NCI-H774 (cell line): ENCODE measurements at regions not wholly inside any gene's neighbourhood (a gene's known extent, or its start where the extent isn't known, plus 50 kb on each side); places are given as distances from the start of the nearest gene placed in this dataset.

Experiments used
- DNase-seq: peaks from one replicate; lab custom pipeline; 2025; lab: John Stamatoyannopoulos, UW

DNA sequence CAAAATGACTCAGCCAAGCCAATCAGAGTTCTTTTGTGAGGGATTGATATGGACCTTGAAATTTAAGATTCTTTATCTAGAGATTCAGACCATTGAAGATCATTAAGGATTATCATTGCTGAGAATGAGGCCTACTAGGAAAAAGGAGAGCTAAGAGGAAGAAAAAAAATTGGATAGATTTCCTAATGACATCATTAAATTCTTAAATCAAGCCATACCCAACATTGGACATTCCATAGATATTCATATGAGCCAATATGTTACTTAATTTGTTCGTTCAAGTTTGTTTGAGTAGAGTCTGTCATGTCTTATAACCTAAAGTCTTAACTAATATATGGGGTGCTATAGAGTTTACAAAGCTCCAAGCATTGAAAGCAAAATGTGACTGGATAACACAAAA lies 727.9 kb upstream of the SEMA6A start:
- DNase-seq, result no peak

DNA sequence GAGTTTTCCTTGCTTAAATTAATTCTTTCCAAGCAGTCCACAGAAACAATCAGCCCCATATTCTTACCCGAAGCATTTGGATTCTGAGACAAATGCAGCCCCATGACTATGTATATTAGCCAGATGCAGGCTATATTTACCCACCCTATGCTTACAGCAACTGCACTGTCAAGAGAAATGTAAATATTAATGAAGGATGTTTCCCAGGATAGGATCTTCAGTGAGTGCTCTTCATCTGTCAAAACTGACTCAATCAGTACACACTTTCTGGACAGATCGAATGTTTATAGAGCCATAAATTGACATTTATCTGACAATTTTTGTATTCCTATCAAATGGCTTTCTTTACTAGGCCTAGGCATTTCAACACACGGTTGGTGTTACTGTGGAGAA lies 725.3 kb upstream of the SEMA6A start:
- DNase-seq, result no peak

DNA sequence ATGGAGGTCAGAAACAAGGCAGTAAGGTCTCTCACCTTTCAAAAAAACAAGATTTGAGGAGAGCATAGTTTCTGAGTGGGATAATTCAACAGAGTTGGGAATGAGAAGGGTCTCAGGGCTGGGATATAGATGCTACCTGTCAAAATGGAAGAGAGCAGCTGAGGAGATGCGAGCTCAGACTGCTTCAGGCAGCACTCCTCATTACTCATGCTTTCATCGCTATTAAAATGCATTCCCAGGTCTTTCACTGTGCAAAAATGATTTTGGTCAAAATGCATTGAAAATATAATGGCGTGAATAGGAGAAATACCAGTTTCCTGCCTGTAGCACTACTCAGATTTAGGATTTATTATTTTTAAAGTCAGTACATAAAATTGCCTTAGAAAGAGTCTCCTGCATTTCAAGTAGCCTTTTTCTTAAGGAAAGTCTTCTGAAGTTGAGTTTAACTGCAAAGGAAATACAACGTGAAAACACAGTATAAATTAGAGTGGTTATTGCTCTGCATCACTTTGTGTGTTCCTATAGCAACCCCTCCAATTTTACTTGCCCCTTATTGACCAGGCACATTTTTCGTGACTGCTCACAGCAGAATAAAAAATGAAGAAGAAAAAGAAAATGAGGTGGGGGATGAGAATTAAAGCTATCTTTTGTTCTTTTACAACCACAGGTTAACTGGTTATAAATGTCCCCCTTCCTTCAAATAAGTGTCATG lies 724.8 kb upstream of the SEMA6A start:
- DNase-seq, result no peak

DNA sequence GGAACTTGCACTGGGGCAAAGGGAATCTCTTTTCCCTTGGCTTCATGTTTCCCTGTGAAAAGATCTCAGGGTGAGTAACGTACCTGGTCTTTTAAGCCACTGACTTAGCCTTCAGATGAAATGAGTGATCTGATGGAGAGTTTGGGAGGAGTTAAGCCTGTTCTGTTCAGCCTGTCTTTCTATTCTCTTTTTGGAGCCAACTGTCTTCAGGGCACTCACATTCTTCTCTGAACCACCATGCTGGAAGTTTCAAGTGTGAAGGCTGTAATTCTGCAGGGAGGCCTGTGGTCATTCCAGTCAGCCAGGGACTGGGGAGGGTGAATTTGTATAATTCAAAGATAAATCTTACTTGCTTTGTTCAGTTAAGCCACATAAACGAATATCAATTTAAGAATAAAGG lies 722.2 kb upstream of the SEMA6A start:
- DNase-seq, result no peak

DNA sequence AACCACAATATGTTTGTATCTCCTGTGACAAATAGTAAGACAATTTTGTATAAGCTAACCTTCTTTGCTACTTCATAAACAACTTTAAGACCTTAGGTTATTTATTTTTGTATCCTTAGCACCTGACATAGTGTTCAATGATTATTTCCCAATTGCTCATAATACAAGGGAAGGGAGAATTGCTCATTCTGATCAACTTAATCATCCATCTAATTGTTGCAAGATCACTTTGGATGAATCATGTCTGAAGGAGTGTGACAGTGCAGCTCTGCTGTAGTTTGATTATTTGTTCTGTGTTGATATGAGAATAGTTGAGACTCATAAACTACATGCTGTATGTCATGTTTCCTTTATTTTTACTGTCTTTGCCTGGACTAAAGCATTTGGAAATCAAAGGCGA lies 721.3 kb upstream of the SEMA6A start:
- no peak for DNase-seq

DNA sequence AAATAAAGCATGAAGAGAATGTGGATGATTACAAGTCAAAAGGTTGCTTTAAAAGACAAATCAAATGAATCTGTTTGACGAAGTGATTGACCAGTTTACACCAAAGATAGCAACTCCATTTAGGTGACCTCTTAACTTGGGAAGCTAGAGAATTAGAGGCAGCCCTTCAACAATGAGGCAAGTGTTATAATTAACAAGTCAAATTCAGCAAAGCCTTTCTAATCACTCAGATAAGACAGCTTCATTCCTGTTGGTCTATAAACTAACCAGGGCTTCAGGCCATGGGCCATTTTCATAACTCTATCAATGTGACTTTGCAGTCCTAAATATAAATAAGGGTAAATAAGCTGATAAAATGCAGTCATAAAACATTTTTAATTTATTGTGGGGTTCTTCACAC lies 712.2 kb upstream of the SEMA6A start:
- no peak for DNase-seq

DNA sequence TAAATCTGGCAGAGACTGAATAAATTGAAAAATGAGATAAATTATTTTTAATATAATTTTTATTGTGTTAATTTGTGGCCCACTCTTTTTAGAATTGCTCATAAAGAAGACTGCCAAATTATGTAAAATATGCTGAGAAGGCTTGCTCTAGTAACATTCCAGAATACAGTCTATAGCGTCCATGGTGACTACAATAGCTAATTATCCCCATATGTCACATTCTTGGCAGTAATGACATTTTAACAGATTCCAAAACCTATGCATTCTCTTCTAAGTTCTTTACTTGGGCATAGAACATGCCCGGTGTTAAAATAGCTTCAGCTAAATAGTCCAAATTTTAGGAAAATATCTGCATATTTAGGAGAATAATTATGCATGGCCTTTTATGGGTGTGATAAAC lies 697.0 kb upstream of the SEMA6A start:
- no peak for DNase-seq

DNA sequence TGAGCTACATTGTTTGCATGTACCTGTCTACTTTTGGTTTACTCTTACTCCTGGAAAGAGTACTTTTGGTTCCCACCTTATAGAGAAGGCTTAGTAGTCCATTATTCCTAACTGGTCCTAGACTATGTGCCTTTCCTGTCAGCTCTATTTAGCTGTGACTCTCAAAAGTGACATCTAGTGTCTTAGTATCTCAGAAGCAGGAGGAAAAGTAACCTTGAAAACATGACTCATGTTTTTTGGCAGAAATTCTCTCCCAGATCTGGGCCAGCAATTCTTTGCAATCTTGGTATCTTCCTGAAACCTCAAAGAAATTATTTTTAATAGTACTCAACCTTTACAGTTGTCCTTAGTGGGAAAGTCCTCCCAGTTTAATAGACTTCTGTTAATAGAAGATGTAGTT lies 691.7 kb upstream of the SEMA6A start:
- no peak for DNase-seq

DNA sequence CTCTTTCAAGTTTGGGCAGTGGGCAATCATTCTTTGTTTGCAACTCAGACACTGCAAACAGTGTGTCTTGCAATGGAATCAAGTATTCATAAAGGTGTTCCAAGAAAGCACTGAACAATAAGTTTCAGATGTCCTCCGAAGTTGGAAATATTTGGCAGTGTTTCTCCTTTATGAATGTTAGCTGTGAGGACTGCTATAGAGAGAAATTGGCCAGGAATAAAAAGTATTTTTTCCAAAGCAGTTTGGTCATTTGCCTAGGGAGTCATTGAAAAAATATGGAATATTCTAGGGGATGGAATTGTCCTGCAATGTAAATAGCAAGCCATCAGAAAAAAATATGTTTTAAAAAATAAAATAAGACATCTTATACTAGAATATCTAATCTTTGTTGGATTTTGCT lies 688.6 kb upstream of the SEMA6A start:
- no peak for DNase-seq

DNA sequence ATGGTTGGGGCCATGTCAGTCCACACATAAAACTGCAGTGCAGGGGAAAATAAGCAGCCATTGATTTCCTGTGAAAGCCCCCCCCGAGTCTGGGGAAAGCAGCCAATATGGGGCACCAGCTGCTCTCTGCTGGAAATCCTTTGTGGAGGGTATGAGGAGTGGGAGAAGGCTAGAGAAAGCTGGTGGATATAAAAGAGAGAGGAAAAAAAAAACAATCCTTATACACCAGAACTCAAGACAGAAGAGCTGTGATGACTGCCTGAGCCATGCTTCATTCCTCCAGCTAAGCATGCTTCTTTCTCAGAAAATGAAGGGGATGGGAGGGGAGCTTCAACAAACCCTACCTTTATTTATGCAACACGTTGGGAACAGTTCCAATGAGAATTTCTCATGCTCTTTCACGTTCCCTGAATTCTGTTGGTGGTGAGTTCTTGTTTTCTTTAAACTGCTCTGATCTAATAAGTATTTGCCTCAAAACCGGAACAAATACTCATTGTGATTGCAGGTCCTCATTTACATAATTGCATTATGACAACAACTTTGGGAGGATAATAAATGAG lies 688.0 kb upstream of the SEMA6A start:
- DNase-seq, result no peak

DNA sequence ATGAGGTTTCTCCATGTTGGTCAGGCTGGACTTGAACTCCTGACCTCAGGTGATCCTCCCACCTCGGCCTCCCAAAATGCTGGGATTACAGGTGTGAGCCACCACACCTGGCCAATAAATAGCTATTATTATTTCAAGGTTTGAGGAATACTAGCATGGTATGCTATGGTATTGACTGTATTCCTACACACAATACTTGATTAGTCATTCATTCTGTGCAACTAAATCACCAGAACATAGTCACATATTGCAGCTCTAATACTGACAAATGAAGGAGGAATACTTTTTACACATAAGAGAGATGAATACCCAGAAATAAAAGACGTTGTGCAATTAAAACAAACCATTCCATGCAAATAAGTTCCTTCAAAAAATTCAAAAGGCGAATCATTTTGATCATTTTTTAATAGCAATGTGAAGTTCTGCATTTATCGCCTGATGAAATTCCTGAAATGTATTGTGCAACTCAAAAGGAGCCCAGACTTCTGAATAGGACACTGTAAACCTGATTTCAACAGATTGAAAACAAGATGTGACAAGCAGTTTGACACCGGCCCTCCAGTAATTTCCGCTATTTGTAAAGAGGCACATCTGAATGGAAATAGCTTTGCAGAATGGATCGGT lies 687.4 kb upstream of the SEMA6A start:
- no peak for DNase-seq

DNA sequence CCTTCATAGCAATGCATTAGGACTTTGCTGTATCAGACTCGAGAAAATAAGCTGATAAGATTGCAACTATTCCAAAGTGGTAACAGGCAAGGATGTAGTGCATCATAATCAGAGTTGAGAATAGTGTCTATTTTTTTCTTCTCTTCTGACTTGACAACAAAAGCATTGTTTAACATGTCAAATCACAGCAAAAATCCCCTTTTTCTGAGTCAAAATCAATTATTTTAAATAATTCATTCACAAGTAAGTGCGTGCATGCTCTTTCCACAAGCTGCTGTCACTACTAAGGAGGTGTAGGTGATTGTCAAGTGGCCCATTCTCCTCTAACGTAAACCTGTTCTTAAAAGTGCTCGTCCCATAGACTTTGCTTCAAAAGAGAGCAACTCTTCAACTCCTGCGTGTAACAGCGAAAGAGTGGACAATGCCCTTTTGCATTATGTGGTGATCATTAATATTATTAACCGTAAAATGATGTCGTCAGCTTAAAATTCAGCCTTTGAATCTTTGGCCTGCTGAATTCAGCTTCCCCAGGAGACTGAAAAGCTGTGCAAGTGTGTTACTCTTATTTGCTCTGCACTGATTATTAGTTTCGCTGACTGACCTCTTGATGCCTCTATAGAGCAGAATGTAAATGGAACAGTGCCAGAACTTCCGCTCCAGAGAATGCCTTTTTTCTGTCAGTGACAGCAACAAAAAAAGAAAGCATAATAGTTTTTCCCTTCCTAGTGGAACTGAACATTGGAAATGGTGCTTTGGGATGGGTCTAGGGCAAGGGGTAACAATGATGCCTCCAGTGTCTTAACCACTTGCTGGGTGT lies 680.8 kb upstream of the SEMA6A start:
- DNase-seq, result peak; percentile 2

DNA sequence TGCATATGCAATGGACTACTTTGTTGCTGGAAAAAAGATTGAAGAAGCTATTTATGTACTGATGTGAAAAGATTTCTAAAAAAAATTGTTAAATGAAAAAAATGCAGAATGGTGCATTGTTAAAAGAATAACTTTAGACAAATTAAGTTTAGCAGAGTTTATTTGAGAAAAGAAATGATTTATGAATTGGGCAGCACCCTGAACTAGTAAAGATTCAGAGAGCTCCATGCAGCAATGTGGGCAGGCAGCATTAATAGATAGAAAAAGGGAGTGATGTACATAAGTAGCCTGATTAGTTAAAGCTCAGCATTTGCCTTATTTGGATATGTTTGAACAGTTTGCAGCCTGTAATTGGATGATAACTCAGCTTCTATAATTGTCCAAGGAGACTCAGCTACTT lies 677.9 kb upstream of the SEMA6A start:
- DNase-seq, result no peak

DNA sequence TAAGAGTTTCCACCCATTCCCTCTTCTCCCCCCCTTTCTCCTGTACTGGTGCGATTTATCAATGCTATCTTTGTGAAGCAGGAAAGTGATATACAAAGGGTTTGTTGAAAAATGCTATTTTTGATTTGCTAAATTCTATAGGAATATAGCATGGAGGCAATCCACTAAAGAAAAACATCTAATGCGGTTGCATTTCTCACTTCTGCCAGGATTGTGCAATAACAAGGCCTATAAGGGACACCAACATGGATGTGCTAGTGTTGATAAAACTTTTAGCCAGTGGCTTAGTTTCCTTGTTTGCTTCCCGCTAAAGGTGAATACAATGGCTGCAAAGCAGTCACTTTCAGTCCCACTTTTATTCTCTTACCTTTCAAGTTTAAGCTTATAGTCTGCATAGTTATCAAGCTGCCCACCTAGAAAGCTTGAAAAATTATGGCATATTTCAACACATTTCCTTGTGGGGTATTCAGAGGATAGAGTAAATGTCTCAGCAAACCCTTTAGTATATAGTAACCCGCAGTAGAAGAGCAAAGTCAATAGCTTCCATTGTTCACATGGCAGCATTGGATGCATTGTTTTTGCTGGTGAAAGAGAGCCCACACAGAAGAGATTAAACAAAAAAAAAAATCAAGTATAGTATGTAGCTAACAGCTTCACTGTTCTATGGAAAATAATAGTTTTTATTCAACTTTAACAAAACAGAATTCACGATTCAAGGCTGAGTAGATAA lies 674.6 kb upstream of the SEMA6A start:
- no peak for DNase-seq

DNA sequence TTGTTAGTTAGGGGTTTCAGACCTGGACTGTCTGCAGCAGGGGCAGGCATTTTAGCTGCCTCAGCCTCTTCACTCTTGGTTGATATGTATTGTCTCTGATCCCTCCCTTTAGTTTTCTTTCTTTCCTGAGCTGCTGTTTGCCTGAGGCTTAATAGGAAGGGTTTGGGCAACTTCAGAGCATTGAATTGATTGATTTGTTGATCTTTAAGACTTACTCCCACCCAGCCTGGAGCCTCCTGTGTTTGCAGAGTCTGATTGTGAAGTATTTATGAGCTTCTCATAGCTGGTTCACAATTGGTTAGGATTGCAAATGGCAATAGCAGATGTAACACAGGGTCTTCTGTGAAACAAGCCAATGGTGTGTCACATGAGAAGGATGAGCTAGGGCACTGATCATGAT lies 671.8 kb upstream of the SEMA6A start:
- DNase-seq, result no peak

DNA sequence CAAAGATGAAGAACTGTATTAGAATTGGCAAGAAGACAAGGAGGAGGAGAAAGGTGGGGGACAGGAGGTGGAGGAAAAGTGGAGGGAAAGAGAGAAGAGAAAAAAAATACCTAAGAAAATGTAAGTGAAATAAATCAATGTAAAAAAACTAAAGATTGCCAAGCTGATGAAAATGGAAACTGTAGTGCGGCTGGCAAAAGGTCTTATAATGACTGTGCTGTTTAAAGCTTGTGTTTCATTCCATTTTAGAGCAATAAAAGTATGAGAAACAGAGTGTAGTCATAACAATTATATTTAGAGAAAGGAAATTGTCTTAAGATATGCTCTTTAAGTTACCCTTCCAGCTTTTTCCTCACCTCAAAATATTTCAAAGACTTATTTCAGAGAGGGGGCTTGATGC lies 670.5 kb upstream of the SEMA6A start:
- no peak for DNase-seq

DNA sequence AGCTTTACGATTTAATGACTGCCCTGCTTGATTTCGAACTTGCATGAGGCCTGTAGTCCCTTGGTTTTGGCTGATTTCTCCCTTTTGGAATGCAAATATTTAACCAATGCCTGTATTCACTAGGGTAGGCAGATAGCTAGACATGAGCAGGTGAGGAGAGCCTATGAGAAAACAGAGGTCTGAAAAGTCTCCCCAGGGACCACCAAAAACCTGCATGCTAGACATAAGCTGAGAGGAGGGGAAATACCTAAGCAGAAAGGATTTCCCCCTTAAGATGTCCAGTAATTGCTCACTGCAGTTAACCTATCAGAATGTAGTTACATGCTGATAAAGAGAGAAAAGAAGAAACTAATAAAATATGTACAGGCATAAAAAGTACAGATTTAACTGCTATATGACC lies 667.4 kb upstream of the SEMA6A start:
- no peak for DNase-seq

DNA sequence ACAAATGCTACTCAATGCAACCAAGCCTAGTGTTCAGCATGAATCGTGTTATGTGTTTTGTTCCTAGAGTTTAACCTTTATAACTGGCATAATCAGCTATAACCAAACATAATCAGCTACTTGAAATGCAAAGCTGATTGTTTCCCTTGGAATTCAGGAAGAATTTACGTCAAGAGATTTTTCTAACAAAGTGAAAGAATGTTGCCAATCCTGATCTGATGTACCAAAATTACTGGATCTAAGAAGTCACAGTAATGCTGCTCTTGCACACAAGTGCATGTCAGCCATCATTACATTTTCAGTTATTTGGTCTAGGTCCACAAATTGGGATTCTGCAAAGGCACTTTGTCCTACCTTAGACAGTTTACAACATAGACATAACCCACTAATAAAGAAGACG lies 662.3 kb upstream of the SEMA6A start:
- DNase-seq, result no peak

DNA sequence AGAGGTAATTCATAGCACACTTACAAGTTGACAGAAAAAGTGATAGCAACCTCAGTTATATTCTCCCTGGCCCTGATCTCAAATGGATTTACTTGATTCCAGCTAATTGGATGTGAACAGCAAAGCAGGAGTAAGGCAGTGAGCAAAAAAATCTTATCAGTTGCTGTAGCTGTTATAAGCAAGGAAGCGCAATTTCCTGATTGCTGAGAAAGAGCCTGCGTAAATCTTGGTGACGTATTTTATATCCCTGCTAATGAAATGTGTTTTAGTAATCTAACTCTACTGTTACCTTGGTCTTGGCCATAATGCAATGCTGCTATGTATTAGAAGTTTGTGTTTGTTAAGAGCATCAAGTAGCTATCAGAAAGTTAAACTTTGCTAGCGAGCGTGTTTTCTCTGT lies 661.2 kb upstream of the SEMA6A start:
- DNase-seq, result no peak

DNA sequence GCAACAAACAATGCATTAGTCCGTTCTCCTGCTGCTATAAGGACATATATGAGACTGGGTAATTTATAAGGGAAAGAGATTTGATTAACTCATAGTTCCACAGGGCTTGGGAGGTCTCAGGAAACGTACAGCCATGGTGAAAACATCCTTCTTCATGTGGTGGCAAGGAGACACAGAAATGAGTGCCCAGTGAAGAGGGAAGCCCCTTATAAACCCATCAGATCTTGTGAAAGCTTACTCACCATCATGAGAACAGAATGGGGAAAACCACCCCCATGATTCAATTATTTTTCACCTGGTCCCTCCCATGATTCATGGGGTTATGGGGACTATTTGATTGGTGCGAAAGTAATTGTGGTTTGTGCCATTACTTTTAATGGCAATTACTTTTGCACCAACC lies 655.8 kb upstream of the SEMA6A start:
- no peak for DNase-seq

DNA sequence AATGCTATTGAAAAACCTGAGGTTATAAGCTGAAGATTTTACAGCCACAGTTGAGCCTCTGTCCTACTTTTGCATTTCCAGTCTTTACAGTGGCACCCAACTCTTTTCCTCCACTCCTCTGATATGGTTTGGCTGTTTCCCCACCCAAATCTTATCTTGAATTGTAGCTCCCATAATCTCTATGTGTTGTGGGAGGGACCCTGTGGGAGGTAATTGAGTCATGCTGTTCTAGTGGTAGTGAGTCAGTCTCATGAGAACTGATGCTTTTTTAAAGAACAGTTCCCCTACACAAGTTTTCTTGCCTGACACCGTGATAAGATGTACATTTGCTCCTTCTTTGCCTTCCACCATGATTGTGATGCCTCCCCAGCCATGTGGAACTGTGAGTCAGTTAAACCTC lies 646.1 kb upstream of the SEMA6A start:
- no peak for DNase-seq

DNA sequence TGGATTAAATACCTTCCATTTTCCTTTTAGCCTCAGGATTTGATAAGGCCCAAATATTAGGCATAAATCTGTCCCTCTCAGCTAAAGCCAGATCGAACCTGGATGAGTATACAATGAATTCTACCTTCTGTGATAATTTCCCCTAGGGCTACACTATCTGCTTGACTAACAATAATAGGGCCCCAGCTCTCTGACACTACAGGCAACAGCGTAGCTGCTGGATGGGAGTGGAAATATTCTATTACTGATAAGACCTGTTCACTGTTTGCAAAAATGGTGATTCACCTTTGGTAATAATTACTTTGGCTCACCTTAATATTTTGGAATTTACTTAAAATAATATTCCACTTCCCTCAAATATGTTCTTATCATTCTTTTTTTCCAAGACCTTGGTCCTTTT lies 644.2 kb upstream of the SEMA6A start:
- no peak for DNase-seq
